ENCODE measurements at regions not wholly inside any gene's neighbourhood (a gene's known extent, or its start where the extent isn't known, plus 50 kb on each side); places are given as distances from the start of the nearest gene placed in this dataset.

DNA sequence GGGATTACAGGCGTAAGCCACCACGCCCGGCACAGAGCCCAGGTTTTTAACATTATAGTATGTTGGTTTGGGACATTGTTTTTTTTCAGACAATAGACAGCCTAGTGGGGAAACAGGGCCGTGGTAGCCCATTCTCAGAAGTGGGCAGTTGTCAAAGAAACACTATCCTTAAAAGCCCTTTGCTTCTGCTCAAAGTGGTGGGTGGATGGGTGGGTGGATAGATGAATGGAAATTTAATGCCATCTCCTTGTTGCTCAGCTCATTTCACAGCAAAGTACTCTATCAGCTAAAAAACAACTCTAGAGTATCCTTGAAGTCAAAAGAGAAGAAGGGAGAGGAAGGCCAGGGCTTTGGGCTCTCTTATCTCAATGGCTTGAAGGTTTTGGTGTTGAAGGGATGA, 137.8 kb downstream of the RRAGC start:
- TF ChIP-seq, protein P1, sequence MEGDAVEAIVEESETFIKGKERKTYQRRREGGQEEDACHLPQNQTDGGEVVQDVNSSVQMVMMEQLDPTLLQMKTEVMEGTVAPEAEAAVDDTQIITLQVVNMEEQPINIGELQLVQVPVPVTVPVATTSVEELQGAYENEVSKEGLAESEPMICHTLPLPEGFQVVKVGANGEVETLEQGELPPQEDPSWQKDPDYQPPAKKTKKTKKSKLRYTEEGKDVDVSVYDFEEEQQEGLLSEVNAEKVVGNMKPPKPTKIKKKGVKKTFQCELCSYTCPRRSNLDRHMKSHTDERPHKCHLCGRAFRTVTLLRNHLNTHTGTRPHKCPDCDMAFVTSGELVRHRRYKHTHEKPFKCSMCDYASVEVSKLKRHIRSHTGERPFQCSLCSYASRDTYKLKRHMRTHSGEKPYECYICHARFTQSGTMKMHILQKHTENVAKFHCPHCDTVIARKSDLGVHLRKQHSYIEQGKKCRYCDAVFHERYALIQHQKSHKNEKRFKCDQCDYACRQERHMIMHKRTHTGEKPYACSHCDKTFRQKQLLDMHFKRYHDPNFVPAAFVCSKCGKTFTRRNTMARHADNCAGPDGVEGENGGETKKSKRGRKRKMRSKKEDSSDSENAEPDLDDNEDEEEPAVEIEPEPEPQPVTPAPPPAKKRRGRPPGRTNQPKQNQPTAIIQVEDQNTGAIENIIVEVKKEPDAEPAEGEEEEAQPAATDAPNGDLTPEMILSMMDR (IDR thresholded peaks at IDR 0.05): no peak
- TF ChIP-seq POLR2AphosphoS5 (IDR thresholded peaks at IDR 0.05; ENCODE audit: insufficient read depth in 1 of 2, low read depth in 1 of 2): no peak

Data from vagina (tissue), 2 donors.